SK-N-SH (cell line): ENCODE measurements at regions not wholly inside any gene's neighbourhood (a gene's known extent, or its start where the extent isn't known, plus 50 kb on each side); places are given as distances from the start of the nearest gene placed in this dataset.

ENCODE experiments used
- EP300 ChIP-seq, 2 experiments: IDR thresholded peaks; 2 replicates each; pipeline versions ENCODE4 v1.4.0 to v1.6.1; 2012; ENCODE audit warnings: borderline replicate concordance in 1 of 2, low read depth in 1 of 2, low read length in 1 of 2
- SIN3A ChIP-seq: IDR thresholded peaks from 2 replicates; pipeline ENCODE4 v1.6.1; 2012; ENCODE audit warnings: low read depth, mild to moderate bottlenecking, low read length, moderate library complexity, borderline replicate concordance

- TF ChIP-seq SIN3A: no peak
- TF ChIP-seq EP300 (IDR thresholded peaks at IDR 0.05; ENCODE audit: borderline replicate concordance in 1 of 2, low read depth in 1 of 2, low read length in 1 of 2): no peak
These were observed 163.9 kb downstream of the ETNK1 start for GRCh38 chr12:22788913-22789312.
